NB4 (cell line): ENCODE measurements at regions not wholly inside any gene's neighbourhood (a gene's known extent, or its start where the extent isn't known, plus 50 kb on each side); places are given as distances from the start of the nearest gene placed in this dataset.

Experiments
- CTCF ChIP-seq: IDR thresholded peaks from one replicate; pipeline ENCODE4 v1.5.1; 2012; ENCODE audit warnings: low read depth, low read length
- MAX ChIP-seq: IDR thresholded peaks from 2 replicates; pipeline ENCODE4 v1.6.1; 2011; ENCODE audit warnings: low read depth, low read length
- MYC ChIP-seq: IDR thresholded peaks from 2 replicates; pipeline ENCODE4 v1.6.1; 2011; ENCODE audit warnings: low read depth, low read length
- POLR2A ChIP-seq: IDR thresholded peaks from 2 replicates; pipeline ENCODE4 v1.6.1; 2011; ENCODE audit warnings: mild to moderate bottlenecking; ENCODE audit not compliant: insufficient read length; ENCODE audit errors: extremely low read depth

DNA sequence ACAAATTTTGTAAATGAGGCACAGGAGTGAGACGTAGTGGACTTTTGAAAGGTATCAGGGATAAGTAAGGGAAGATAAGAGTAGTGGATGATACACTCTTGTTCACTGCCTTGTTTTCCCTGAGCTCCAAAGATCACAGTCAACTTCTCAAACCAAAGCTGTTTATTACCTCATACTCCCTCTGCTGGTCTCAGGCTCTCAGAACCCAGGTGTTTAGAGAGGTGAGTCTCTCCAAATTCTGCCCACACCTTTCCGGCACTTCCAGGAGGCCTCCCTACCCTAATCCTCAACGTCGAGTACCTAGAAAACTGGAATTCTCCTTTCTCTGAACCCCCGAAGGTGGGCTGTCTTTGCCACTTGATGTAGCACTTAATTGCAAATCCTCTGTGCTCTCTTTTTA is 621.1 kb downstream of the BCL11A start:
- TF ChIP-seq POLR2A = no peak
- TF ChIP-seq CTCF = no peak
- TF ChIP-seq MYC = no peak
- no peak for TF ChIP-seq MAX
